ENCODE measurements at regions not wholly inside any gene's neighbourhood (a gene's known extent, or its start where the extent isn't known, plus 50 kb on each side); places are given as distances from the start of the nearest gene placed in this dataset.

DNA sequence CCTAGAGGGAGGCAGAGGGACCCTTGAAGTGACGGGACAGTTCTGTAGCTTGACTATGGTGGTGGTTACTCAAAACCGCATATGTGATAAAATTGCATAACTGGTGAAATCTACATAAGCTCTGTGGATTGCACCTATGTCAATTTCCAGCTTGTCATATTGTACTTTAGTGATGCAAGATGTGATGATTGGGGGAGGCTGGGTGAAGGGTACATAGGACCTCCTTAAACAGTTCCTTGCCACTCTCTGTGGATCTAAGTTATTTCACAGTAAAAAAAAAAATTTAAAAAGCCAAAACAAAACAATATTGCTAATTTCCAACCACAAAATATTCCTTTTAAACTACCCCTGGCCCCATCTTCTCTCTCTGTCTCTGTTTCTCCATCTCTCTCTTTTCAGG lies 472.6 kb upstream of the SULF2 start:
- no peak overlapping the region for H3K4me3 ChIP-seq (ENCODE audit: low read depth, low read length)
- TF ChIP-seq, protein P1, sequence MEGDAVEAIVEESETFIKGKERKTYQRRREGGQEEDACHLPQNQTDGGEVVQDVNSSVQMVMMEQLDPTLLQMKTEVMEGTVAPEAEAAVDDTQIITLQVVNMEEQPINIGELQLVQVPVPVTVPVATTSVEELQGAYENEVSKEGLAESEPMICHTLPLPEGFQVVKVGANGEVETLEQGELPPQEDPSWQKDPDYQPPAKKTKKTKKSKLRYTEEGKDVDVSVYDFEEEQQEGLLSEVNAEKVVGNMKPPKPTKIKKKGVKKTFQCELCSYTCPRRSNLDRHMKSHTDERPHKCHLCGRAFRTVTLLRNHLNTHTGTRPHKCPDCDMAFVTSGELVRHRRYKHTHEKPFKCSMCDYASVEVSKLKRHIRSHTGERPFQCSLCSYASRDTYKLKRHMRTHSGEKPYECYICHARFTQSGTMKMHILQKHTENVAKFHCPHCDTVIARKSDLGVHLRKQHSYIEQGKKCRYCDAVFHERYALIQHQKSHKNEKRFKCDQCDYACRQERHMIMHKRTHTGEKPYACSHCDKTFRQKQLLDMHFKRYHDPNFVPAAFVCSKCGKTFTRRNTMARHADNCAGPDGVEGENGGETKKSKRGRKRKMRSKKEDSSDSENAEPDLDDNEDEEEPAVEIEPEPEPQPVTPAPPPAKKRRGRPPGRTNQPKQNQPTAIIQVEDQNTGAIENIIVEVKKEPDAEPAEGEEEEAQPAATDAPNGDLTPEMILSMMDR (IDR thresholded peaks at IDR 0.05; ENCODE audit: low read depth, low read length), result no peak
- TF ChIP-seq, protein P2, sequence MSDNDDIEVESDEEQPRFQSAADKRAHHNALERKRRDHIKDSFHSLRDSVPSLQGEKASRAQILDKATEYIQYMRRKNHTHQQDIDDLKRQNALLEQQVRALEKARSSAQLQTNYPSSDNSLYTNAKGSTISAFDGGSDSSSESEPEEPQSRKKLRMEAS (IDR thresholded peaks at IDR 0.05; ENCODE audit: low read depth, low read length), result no peak
- peak; percentile 13 for DNase-seq (ENCODE audit: low read depth)

DNA sequence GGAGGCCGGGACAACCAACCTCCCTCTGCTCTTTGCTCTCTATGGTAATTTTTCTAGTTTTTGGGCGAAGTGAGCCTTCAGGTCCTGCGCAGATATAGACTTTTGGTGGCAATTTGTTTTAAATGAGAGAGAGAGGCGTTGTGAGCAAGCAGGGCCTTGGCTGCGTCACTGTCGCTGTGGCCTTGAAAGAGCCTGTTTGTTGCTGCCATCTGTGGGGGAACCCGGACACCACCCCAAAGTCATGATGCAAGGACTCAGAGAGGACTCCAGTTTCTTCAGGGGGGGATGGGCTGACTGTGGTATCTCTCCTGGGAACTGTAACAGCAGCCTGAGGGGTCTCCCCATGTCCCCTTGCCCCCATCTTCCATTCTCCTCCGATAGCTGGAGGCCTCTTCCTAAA lies 462.7 kb upstream of the SULF2 start:
- no peak for TF ChIP-seq MYC (IDR thresholded peaks at IDR 0.05; ENCODE audit: low read depth, low read length)
- TF ChIP-seq, protein P2 (IDR thresholded peaks at IDR 0.05; ENCODE audit: low read depth, low read length), result no peak
- TF ChIP-seq, protein P1 (IDR thresholded peaks at IDR 0.05; ENCODE audit: low read depth, low read length), result no peak
- TF ChIP-seq POLR2A (IDR thresholded peaks at IDR 0.05; ENCODE audit: extremely low read depth, insufficient read length), result no peak
- no peak for DNase-seq (ENCODE audit: low read depth)
- H3K4me3 ChIP-seq (ENCODE audit: low read depth, low read length), result no peak overlapping the region

DNA sequence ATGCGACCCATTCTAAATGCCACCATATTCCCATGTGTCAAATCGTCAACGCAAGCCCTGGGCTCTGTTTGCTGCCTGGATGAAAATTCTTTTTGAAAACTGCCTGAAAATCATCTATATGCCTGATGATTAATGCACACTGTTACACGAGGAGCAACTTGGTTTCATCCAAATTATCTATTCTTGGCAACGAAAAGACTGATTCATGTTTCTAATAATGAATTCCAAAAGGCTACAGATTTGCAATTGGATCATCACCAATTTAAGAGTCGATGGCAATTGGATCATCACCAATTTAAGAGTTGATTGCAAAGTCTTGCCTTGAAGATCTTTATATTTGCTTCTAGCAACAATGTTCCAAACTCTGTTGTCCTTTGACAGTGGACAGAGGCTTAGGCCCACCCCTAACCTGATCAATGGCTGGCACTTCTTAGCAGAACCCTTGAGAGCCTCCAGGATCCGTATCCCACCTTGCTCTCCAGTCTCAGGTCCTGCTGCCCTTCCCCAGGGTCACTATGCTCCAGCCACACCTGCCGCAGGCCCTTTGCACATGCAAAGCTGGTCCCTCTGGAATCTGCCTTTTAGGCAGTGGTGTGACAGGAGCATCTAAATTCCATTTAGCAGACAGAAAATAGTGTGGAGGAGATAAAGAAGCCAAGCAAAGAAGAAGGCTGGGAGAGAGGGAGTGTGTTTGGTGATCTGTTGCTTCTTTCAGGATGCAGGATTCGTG lies 460.9 kb upstream of the SULF2 start:
- TF ChIP-seq, protein P1 (IDR thresholded peaks at IDR 0.05; ENCODE audit: low read depth, low read length), result no peak
- TF ChIP-seq POLR2A (IDR thresholded peaks at IDR 0.05; ENCODE audit: extremely low read depth, insufficient read length) (no peak), MYC (IDR thresholded peaks at IDR 0.05; ENCODE audit: low read depth, low read length) (no peak)
- TF ChIP-seq, protein P2 (IDR thresholded peaks at IDR 0.05; ENCODE audit: low read depth, low read length), result no peak
- DNase-seq (ENCODE audit: low read depth), result no peak
- no peak overlapping the region for H3K4me3 ChIP-seq (ENCODE audit: low read depth, low read length)

DNA sequence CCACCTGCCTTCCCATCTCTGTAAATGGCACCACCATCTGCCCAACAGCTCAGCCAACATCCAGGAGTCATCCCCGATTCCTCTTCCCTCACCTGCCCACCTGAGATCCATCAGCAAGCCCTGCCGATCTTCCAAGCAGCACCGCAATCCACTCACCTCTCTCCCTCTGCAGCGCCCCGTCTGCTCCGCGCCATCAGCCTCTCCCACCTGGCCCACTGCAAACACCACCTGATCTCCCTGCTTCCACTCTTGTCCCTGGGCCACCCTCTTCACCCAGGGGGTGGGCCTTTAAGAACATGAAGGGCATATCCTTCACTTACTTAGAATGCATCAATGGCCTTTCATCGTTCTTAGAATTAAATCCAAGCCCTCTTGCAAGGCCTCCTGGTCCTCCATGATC lies 457.3 kb upstream of the SULF2 start:
- TF ChIP-seq POLR2A (IDR thresholded peaks at IDR 0.05; ENCODE audit: extremely low read depth, insufficient read length), result no peak
- TF ChIP-seq MYC (IDR thresholded peaks at IDR 0.05; ENCODE audit: low read depth, low read length), result no peak
- TF ChIP-seq, protein P2 (IDR thresholded peaks at IDR 0.05; ENCODE audit: low read depth, low read length), result no peak
- TF ChIP-seq, protein P1 (IDR thresholded peaks at IDR 0.05; ENCODE audit: low read depth, low read length), result no peak
- no peak for DNase-seq (ENCODE audit: low read depth)

DNA sequence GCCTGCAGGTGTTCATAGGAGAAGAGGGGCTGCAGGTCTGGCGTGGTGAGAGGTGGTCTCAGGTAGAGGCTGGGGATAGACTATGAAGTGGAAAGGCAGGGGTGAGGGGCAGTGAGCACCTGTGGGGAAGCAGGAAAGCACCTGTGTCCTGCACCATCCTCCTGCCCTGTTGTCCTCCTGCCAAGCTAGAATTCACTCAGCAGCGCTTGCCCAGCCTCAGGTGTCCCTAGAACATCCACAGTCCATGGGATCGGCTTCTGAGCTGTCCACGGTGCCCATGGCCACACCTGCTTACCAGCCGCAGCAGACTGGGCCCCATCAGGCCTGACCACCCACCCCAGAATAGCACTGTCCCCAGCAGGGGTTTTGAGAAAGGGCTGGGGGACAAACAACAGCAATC lies 456.2 kb upstream of the SULF2 start:
- no peak for DNase-seq (ENCODE audit: low read depth)
- H3K4me3 ChIP-seq (ENCODE audit: low read depth, low read length), result no peak overlapping the region
- TF ChIP-seq MYC (IDR thresholded peaks at IDR 0.05; ENCODE audit: low read depth, low read length), result no peak

More for the DNA sequence above, 457.3 kb upstream of the SULF2 start:
- H3K4me3 ChIP-seq (ENCODE audit: low read depth, low read length), result no peak overlapping the region

DNA sequence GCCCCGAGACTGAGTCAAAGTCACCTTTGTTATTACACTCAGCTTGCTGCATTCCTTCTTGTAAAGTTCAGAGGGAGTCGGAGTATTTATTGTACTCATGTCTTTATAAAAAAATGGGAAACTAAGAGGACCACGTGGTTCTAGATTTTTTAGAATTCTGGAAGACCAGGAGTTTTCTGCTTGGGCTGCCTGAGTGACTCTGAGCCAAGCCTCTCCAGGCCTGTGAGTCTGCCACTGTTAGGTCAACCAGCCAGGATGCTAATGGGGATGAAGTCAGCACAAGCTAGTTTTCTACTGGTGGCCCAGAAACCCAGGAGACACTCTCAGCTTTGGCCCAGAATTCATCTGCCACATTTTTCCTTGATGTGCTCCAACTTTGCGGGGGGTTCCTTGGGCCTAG lies 453.5 kb upstream of the SULF2 start:
- H3K4me3 ChIP-seq (ENCODE audit: low read depth, low read length), result no peak overlapping the region
- TF ChIP-seq, protein P1 (IDR thresholded peaks at IDR 0.05; ENCODE audit: low read depth, low read length), result no peak
- TF ChIP-seq MYC (IDR thresholded peaks at IDR 0.05; ENCODE audit: low read depth, low read length), result no peak
- no peak for DNase-seq (ENCODE audit: low read depth)
